SK-N-SH treated with all-trans-retinoic acid at 6 μM for 48 hours (cell line): ENCODE measurements at regions not wholly inside any gene's neighbourhood (a gene's known extent, or its start where the extent isn't known, plus 50 kb on each side); places are given as distances from the start of the nearest gene placed in this dataset.

ENCODE experiments used
- BACH2 ChIP-seq: fragments of 250-450 bp; sonication (Bioruptor Pico); IDR thresholded peaks from 2 replicates; pipeline ENCODE4 v1.9.0; 2021; ENCODE audit warnings: mild to moderate bottlenecking, borderline replicate concordance
- CREB5 ChIP-seq: fragments of 250-450 bp; sonication (Bioruptor Pico); IDR thresholded peaks from 2 replicates; pipeline ENCODE4 v1.5.1; 2020; ENCODE audit warnings: low read depth, mild to moderate bottlenecking, moderate library complexity
- ESRRG ChIP-seq: fragments of 250-450 bp; sonication (Bioruptor Pico); IDR thresholded peaks from 2 replicates; pipeline ENCODE4 v1.6.1; 2021; ENCODE audit warnings: mild to moderate bottlenecking
- GLIS3 ChIP-seq: fragments of 250-450 bp; sonication (Bioruptor Pico); IDR thresholded peaks from 2 replicates; pipeline ENCODE4 v1.5.0; 2020; ENCODE audit warnings: mild to moderate bottlenecking, moderate library complexity
- ISL1 ChIP-seq: fragments of 250-450 bp; sonication (Bioruptor Pico); IDR thresholded peaks from 2 replicates; pipeline ENCODE4 v2.1.2; 2022; ENCODE audit warnings: mild to moderate bottlenecking, moderate library complexity
- PATZ1 ChIP-seq: fragments of 250-450 bp; sonication (Bioruptor Pico); IDR thresholded peaks from 2 replicates; pipeline ENCODE4 v1.8.0; 2020; ENCODE audit warnings: mild to moderate bottlenecking, moderate library complexity, borderline replicate concordance
- RARB ChIP-seq: fragments of 250-450 bp; sonication (Bioruptor Pico); IDR thresholded peaks from 2 replicates; pipeline ENCODE4 v1.8.0; 2021; ENCODE audit warnings: mild to moderate bottlenecking, moderate library complexity
- TOX ChIP-seq: fragments of 250-450 bp; sonication (Bioruptor Pico); IDR thresholded peaks from 2 replicates; pipeline ENCODE4 v1.8.0; 2021; ENCODE audit warnings: mild to moderate bottlenecking, moderate library complexity, borderline replicate concordance
- ZC3H10 ChIP-seq: fragments of 250-450 bp; sonication (Bioruptor Pico); IDR thresholded peaks from 2 replicates; pipeline ENCODE4 v1.5.1; 2021; ENCODE audit warnings: mild to moderate bottlenecking, moderate library complexity
- ZFP3 ChIP-seq: fragments of 250-450 bp; sonication (Bioruptor Pico); IDR thresholded peaks from 2 replicates; pipeline ENCODE4 v1.5.0; 2020; ENCODE audit warnings: mild to moderate bottlenecking, moderate library complexity
- ZFP30 ChIP-seq: fragments of 450-650 bp; formaldehyde crosslinking; IDR thresholded peaks from 2 replicates; pipeline ENCODE4 v1.5.0; 2022; ENCODE audit warnings: mild to moderate bottlenecking, moderate library complexity

GRCh38 chr3:24845524-24846155, 351.0 kb upstream of the THRB start:
- TF ChIP-seq ZFP30 (CRISPR knock-in tag) (no peak), ZFP3 (no peak), PATZ1 (no peak), ZC3H10 (no peak), GLIS3 (no peak), ISL1 (CRISPR knock-in tag) (no peak), TOX (CRISPR knock-in tag) (no peak), ESRRG (no peak), RARB (CRISPR knock-in tag) (no peak), BACH2 (no peak), CREB5 (CRISPR knock-in tag) (no peak)
